Peyer's patch (tissue), 4 donors: ENCODE measurements at regions not wholly inside any gene's neighbourhood (a gene's known extent, or its start where the extent isn't known, plus 50 kb on each side); places are given as distances from the start of the nearest gene placed in this dataset.
"Not testable (repeated sequence)": the region's sequence is repeated elsewhere in the genome, so short reads cannot be mapped to it uniquely, and the experiment has no call there.

Experiments
- DNase-seq, 3 donors: peaks; one replicate each; pipeline ENCODE4 v3.0.0-alpha.2; 2017 to 2019
- H3K27ac ChIP-seq, 4 donors: fragments of 200-600 bp; sonication (generic); one replicate each; pipeline ENCODE4 v1.5.1; 2016 to 2019
- H3K27me3 ChIP-seq, 2 donors: fragments of 200-600 bp; sonication (generic); one replicate each; pipeline ENCODE4 v1.5.1; 2019
- H3K36me3 ChIP-seq, 3 donors: fragments of 200-600 bp; sonication (generic); one replicate each; pipeline ENCODE4 v1.5.1; 2016 to 2019
- H3K4me1 ChIP-seq, 4 donors: fragments of 200-600 bp; sonication (generic); one replicate each; pipeline ENCODE4 v1.5.1; 2016 to 2019
- H3K4me3 ChIP-seq, 4 donors: fragments of 200-600 bp; sonication (generic); 1 replicate in 3 of 4; 2 replicates in 1 of 4; pipeline ENCODE4 v1.5.1; 2016 to 2019; ENCODE audit warnings: mild to moderate bottlenecking in 1 of 4
- H3K9me3 ChIP-seq, 4 donors: fragments of 200-600 bp; sonication (generic); one replicate each; pipeline ENCODE4 v1.5.1; 2016 to 2019; ENCODE audit warnings: mild to moderate bottlenecking in 1 of 4
- small RNA-seq, 2 donors: library from RNA; depleted of rRNA; stranded (forward); fragments of <200 nt; gene quantifications; one replicate each; pipeline ENCODE3, GENCODE V24; 2016
- TF ChIP-seq, protein P1 (sequence below), 6 experiments: fragments of 450-650 bp in 4 of 6; fragments of 200-600 bp in 2 of 6; sonication (generic) in 1 of 6; IDR thresholded peaks; one replicate each; pipeline ENCODE4 v1.5.1; 2017 to 2019; ENCODE audit warnings: antibody characterized with exemption in 6 of 6, mild to moderate bottlenecking in 3 of 6, moderate library complexity in 1 of 6

DNA sequence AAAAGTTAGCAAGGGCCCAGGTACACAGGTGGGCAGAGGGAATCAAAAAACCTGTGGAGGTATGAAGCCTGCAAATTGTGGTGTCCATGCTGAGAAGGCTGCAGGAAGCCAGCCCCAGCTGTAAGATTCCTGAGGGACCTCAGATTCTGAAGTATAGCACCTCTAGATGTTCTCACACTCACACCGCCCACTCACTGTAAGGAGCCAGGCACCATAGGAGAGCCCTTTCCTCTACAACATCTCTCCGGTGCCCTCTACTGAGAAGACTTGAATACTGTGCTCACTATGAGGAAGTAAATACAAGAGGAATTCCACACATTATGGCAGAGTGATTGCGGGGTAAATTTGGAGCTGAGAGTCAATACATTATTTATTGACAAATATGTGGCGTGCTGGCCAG is 68.9 kb upstream of the RUBCNL start:
- DNase-seq, result peak in 2 of 3 donors; percentile 25 to 65
- H3K9me3 ChIP-seq, H3K4me3 ChIP-seq, H3K27ac ChIP-seq, H3K27me3 ChIP-seq, H3K36me3 ChIP-seq, H3K4me1 ChIP-seq: not testable (repeated sequence)
- TF ChIP-seq, protein P1, sequence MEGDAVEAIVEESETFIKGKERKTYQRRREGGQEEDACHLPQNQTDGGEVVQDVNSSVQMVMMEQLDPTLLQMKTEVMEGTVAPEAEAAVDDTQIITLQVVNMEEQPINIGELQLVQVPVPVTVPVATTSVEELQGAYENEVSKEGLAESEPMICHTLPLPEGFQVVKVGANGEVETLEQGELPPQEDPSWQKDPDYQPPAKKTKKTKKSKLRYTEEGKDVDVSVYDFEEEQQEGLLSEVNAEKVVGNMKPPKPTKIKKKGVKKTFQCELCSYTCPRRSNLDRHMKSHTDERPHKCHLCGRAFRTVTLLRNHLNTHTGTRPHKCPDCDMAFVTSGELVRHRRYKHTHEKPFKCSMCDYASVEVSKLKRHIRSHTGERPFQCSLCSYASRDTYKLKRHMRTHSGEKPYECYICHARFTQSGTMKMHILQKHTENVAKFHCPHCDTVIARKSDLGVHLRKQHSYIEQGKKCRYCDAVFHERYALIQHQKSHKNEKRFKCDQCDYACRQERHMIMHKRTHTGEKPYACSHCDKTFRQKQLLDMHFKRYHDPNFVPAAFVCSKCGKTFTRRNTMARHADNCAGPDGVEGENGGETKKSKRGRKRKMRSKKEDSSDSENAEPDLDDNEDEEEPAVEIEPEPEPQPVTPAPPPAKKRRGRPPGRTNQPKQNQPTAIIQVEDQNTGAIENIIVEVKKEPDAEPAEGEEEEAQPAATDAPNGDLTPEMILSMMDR (IDR thresholded peaks at IDR 0.05), result peak in 3 of 6 experiments; percentile 6 to 32 (median 16)

DNA sequence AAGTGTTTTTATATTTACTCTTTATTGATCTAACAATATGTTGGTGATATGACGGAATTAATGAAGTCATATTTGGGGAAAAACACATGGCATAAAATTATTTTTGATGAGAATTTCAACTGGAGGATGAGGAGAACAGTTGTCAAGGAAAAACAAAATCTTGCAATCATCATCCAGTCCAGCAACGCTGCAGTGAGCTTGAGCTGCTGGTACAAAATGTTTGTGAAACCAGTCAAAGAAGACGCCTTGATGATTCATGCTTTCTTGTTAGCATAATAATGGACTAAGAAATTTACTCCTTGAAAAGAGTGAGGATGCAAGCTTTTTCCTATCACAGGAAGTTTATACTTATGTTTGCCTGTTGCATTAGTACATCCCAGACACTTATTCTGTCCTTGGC is 64.1 kb upstream of the RUBCNL start:
- not testable (repeated sequence) for DNase-seq, H3K4me1 ChIP-seq, H3K27me3 ChIP-seq, H3K36me3 ChIP-seq, H3K4me3 ChIP-seq, H3K9me3 ChIP-seq, H3K27ac ChIP-seq

DNA sequence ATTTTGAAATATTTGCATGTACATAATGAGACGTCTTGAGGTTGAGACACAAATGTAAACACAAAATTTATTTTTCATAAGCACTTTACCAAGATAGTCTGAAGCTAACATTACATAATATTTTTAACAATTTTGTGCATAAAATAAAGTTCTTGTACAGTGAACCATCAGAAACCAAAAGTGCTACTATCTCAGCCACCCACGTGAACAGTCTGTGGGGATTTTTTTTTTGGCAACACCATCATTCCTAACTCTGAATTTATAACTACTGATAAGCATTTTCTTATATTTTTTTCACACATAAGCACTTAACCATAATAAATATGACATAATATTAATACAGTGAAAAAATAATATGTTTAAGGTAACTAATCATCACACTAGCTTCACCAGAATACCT is 62.9 kb upstream of the RUBCNL start:
- H3K4me3 ChIP-seq, DNase-seq, H3K4me1 ChIP-seq, H3K36me3 ChIP-seq, H3K27ac ChIP-seq, H3K27me3 ChIP-seq, H3K9me3 ChIP-seq: not testable (repeated sequence)

DNA sequence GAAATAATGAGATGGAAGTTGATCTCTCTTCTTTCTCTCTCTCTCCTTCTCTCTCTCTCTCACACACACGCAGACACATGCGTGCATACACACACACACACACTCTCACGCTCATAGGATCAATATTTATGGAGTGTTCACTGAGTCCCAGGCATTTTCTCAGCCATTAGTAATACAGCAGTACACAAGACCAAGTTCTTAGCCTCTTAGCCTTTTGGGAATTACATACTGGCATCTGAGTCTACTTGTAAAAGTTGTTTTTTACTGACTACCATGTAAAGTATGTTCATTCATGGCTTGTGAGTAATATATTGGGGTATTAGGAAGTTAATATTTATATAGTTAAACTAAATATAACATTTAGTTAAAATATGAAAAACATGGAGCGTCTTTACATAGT is 61.1 kb upstream of the RUBCNL start:
- H3K9me3 ChIP-seq, H3K4me1 ChIP-seq, H3K4me3 ChIP-seq, H3K36me3 ChIP-seq, H3K27ac ChIP-seq, H3K27me3 ChIP-seq, DNase-seq: not testable (repeated sequence)

DNA sequence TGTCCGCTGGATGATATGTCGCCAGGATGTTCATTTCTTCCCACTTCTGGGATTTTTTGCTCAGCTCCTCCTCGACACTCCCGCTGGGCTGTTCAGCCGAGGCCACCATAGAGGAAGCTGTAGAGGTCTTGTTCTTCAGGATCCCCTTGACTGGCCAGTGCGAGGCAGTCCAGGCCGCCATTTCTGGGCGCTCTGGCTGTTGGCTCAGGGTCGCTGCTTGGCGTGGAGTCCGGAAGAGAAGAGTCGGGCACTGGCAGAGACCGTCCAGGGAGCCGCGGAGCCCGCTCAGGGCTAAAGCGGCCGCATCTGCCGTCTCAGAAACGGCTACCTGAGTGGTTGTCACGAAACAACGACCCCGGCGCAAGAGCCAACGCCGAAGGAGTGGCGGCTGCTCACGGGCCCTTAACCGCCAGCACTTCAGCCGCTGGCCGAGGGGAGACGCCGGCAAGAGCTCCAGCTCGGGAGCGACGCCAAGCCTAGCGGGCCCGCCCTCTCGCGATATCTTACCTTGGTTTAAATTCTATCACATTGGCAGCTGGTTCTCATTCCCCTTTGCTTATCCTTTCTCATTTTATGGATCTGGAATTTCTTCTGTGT is 50.9 kb upstream of the RUBCNL start:
- H3K9me3 ChIP-seq, H3K27me3 ChIP-seq, H3K36me3 ChIP-seq, H3K4me1 ChIP-seq, H3K4me3 ChIP-seq, H3K27ac ChIP-seq: not testable (repeated sequence)
- peak in 1 of 3 donors; percentile 30 for DNase-seq

Small RNA genes in the stretch of these regions (small RNA-seq; reads per million reads assigned to genes)
- gene COX17P1, result 0 to 0.19 reads per million in 2 donors
